Mucosa of descending colon (tissue), 3 donors: ENCODE measurements at regions not wholly inside any gene's neighbourhood (a gene's known extent, or its start where the extent isn't known, plus 50 kb on each side); places are given as distances from the start of the nearest gene placed in this dataset.
"Not testable (repeated sequence)": the region's sequence is repeated elsewhere in the genome, so short reads cannot be mapped to it uniquely, and the experiment has no call there.

Source experiments
- ATAC-seq: fragments of 200-7000 bp; cut with Tn5 transposase; one replicate; pipeline ENCODE4 v1.9.1; 2020; ENCODE audit warnings: mild to moderate bottlenecking, moderate library complexity
- DNase-seq, 3 donors: peaks; one replicate each; pipeline ENCODE4 v3.0.0-alpha.2; 2020
- H3K36me3 ChIP-seq: fragments of 200-600 bp; one replicate; pipeline ENCODE4 v1.8.0; 2021; ENCODE audit warnings: low read depth, mild to moderate bottlenecking
- H3K4me1 ChIP-seq: fragments of 200-600 bp; one replicate; pipeline ENCODE4 v1.8.0; 2021; ENCODE audit warnings: low read depth, mild to moderate bottlenecking
- H3K4me3 ChIP-seq: fragments of 200-600 bp; one replicate; pipeline ENCODE4 v1.8.0; 2021; ENCODE audit warnings: mild to moderate bottlenecking
- H3K9me3 ChIP-seq: fragments of 200-600 bp; one replicate; pipeline ENCODE4 v1.8.0; 2021; ENCODE audit warnings: mild to moderate bottlenecking
- CTCF ChIP-seq: fragments of 200-600 bp; IDR thresholded peaks from one replicate; pipeline ENCODE4 v1.8.0; 2022; ENCODE audit warnings: antibody characterized with exemption, mild to moderate bottlenecking
- intact Hi-C, 2 donors: fragments of 100-400 bp; cut with DNase I in 1 of 2; cut with micrococcal nuclease in 1 of 2; formaldehyde crosslinking; loops; one replicate each; pipeline versions ENCODE4 v1.11.0 to v1.11.1; 2022; cut with DNase I, micrococcal nuclease
- donor health status: DM: no; HTN: no; CAD: no; lungs with moderate emphysema.
- donor health status: DM: no; HTN: no; CAD: no.
- donor health status: DM: no; HTN: yes; CAD: no.

DNA sequence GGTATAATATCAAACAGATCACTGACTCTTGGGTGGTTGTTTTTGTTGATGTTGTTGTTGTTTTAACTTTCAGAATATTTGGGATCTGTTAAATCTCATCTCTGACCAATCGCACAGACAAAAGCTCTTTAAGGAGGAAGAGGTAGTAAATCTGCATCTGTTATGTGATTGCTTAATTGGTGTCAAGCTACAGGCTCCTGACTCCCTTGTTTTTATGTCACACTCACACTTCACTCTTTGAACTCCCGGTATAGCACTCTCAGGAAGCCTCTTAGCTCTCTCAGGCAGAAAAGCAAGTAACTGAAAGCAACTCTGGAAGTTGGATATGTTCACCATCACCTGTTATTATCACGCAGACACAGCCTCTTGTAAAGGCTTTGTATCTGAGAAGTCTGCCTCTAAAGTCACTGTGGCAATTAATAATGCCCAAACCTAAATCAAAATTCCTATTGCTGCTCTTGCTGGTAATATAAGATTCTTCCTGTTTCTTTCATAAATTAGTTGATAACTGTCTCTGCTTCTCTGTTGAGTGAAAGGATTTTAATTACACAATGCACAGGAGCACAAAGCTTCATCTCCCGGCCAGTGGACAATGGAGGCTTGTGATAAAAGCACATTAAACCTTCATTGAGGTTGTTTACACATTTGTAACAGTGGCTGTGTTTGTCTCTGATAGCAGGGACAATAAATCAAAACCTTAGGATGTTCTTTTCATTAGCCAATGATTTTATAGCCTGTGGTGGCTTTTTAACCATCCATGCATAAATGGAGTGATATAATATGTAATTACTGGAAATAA is 576.7 kb downstream of the MFSD1 start:
- intact Hi-C loops: no loop called here
- H3K9me3 ChIP-seq: no peaks in the 10 kb centered on the region
- no peak for TF ChIP-seq CTCF
- DNase-seq: no peak
- no peaks in the 10 kb centered on the region for H3K36me3 ChIP-seq
- H3K4me1 ChIP-seq: no peaks in the 10 kb centered on the region
- no peak overlapping the region for H3K4me3 ChIP-seq
- no peak for ATAC-seq

- no peak for TF ChIP-seq CTCF
- H3K36me3 ChIP-seq: no peaks in the 10 kb centered on the region
- ATAC-seq (no peak), DNase-seq (no peak)
- no peaks in the 10 kb centered on the region for H3K4me1 ChIP-seq
- intact Hi-C loops: no loop called here
- no peak overlapping the region for H3K4me3 ChIP-seq
- no peaks in the 10 kb centered on the region for H3K9me3 ChIP-seq
Measured at GRCh38 chr3:159380891-159381290, 579.0 kb downstream of the MFSD1 start.

DNA sequence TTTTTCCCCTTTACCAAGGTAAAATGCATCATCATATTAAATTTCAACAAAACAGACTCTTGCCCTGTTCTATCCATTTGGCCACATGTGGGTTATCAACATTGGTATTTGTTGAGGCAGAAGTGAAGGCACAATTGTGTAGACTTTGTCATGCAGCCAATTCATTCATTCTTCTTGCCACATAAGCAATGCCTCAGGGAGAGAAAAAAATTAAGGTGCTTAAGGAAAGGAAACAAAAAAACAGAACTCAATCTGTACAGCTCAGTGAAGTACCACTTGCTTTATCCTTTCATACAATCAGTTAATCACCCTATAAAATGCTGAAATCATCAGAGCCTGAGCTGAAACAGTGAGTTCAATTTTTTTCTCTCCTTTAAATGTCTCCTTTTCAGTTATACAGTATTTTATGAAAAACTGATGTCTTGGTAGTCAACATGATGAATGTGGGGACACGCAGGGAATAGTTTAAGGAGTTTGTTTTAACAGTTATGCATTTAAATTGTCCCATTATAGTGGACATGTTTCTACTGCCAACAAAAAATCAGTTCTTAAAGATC is 588.9 kb downstream of the MFSD1 start:
- Histone ChIP-seq H3K4me1 (no peaks in the 10 kb centered on the region), H3K9me3 (no peaks in the 10 kb centered on the region), H3K4me3 (no peak overlapping the region), H3K36me3 (no peaks in the 10 kb centered on the region)
- ATAC-seq (no peak), DNase-seq (no peak)
- no peak for TF ChIP-seq CTCF
- intact Hi-C loops: no loop called here

- H3K9me3 ChIP-seq, DNase-seq, H3K4me1 ChIP-seq, intact Hi-C loops, H3K36me3 ChIP-seq, ATAC-seq, H3K4me3 ChIP-seq: not testable (repeated sequence)
Measured at GRCh38 chr3:159397683-159398082, 591.0 kb upstream of the IL12A start.

- TF ChIP-seq CTCF: no peak
- ATAC-seq (no peak), DNase-seq (no peak)
- intact Hi-C loops: no loop called here
- Histone ChIP-seq H3K9me3 (no peaks in the 10 kb centered on the region), H3K4me1 (no peaks in the 10 kb centered on the region), H3K4me3 (no peak overlapping the region), H3K36me3 (no peaks in the 10 kb centered on the region)
Measured at GRCh38 chr3:159401069-159401468, 587.6 kb upstream of the IL12A start.

- peaks cover 11% of the 10 kb centered on the region for H3K9me3 ChIP-seq
- H3K4me1 ChIP-seq, intact Hi-C loops, DNase-seq, H3K36me3 ChIP-seq, ATAC-seq, H3K4me3 ChIP-seq: not testable (repeated sequence)
Measured at GRCh38 chr3:159409711-159410110, 578.9 kb upstream of the IL12A start.
